Neural cell (in vitro differentiated cells): ENCODE measurements at regions not wholly inside any gene's neighbourhood (a gene's known extent, or its start where the extent isn't known, plus 50 kb on each side); places are given as distances from the start of the nearest gene placed in this dataset.

Experiments
- EP300 ChIP-seq: fragments of 450-650 bp; conservative IDR thresholded peaks from 2 replicates; pipeline ENCODE4 v1.6.1; 2014; ENCODE audit warnings: antibody characterized with exemption, mild to moderate bottlenecking, moderate library complexity; ENCODE audit not compliant: poor library complexity, severe bottlenecking
- EZH2 ChIP-seq: fragments of 200-600, 300-800 bp; shearing (Covaris generic), sonication (generic); IDR thresholded peaks from 2 replicates; pipeline ENCODE4 v1.6.1; 2014; ENCODE audit warnings: antibody characterized with exemption, low read length, borderline replicate concordance, mild to moderate bottlenecking; ENCODE audit not compliant: insufficient read depth, poor library complexity, severe bottlenecking
- MXI1 ChIP-seq: fragments of 450-650 bp; conservative IDR thresholded peaks from 2 replicates; pipeline ENCODE4 v1.6.1; 2014; ENCODE audit warnings: antibody characterized with exemption, mild to moderate bottlenecking; ENCODE audit not compliant: poor library complexity, severe bottlenecking
- POLR2AphosphoS5 ChIP-seq: IDR thresholded peaks from 2 replicates; pipeline ENCODE4 v1.6.1; 2012
- RAD21 ChIP-seq: fragments of 450-650 bp; conservative IDR thresholded peaks from 2 replicates; pipeline ENCODE4 v1.6.1; 2014; ENCODE audit warnings: antibody characterized with exemption, mild to moderate bottlenecking, moderate library complexity
- SMC3 ChIP-seq: fragments of 450-650 bp; conservative IDR thresholded peaks from 2 replicates; pipeline ENCODE4 v1.6.1; 2014; ENCODE audit warnings: antibody characterized with exemption, mild to moderate bottlenecking, moderate library complexity; ENCODE audit not compliant: poor library complexity
- TAF1 ChIP-seq: IDR thresholded peaks from 2 replicates; pipeline ENCODE4 v1.6.1; 2012; ENCODE audit warnings: low read depth
- TF ChIP-seq, protein P1 (sequence below): fragments of 450-650 bp; IDR thresholded peaks from 2 replicates; pipeline ENCODE4 v1.5.1; 2014; ENCODE audit warnings: antibody characterized with exemption, mild to moderate bottlenecking, moderate library complexity; ENCODE audit not compliant: poor library complexity, severe bottlenecking
- TF ChIP-seq, protein P2 (sequence below): IDR thresholded peaks from 2 replicates; pipeline ENCODE4 v1.6.1; 2012; ENCODE audit warnings: borderline replicate concordance

DNA sequence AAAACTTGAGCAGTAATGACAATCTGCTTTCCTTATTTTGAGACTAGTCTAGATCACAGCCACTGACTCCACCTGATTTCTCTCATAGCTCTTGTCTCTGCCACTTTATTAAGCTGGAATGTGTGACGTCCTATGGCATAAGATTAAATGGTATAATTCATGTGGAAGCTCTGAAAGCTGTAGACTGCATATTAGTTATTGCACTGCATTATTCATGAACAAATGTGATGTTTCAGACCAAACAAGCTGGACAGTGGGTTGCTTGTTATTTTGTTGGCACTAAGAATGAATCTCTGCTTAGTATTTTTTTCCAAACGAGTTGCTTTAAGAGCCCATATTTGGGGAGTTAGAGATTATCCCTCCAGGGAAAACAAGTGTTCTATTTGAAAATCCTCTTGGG, 1218.5 kb downstream of the SUCLG1 start:
- TF ChIP-seq, protein P1, sequence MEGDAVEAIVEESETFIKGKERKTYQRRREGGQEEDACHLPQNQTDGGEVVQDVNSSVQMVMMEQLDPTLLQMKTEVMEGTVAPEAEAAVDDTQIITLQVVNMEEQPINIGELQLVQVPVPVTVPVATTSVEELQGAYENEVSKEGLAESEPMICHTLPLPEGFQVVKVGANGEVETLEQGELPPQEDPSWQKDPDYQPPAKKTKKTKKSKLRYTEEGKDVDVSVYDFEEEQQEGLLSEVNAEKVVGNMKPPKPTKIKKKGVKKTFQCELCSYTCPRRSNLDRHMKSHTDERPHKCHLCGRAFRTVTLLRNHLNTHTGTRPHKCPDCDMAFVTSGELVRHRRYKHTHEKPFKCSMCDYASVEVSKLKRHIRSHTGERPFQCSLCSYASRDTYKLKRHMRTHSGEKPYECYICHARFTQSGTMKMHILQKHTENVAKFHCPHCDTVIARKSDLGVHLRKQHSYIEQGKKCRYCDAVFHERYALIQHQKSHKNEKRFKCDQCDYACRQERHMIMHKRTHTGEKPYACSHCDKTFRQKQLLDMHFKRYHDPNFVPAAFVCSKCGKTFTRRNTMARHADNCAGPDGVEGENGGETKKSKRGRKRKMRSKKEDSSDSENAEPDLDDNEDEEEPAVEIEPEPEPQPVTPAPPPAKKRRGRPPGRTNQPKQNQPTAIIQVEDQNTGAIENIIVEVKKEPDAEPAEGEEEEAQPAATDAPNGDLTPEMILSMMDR = no peak
- TF ChIP-seq, protein P2, sequence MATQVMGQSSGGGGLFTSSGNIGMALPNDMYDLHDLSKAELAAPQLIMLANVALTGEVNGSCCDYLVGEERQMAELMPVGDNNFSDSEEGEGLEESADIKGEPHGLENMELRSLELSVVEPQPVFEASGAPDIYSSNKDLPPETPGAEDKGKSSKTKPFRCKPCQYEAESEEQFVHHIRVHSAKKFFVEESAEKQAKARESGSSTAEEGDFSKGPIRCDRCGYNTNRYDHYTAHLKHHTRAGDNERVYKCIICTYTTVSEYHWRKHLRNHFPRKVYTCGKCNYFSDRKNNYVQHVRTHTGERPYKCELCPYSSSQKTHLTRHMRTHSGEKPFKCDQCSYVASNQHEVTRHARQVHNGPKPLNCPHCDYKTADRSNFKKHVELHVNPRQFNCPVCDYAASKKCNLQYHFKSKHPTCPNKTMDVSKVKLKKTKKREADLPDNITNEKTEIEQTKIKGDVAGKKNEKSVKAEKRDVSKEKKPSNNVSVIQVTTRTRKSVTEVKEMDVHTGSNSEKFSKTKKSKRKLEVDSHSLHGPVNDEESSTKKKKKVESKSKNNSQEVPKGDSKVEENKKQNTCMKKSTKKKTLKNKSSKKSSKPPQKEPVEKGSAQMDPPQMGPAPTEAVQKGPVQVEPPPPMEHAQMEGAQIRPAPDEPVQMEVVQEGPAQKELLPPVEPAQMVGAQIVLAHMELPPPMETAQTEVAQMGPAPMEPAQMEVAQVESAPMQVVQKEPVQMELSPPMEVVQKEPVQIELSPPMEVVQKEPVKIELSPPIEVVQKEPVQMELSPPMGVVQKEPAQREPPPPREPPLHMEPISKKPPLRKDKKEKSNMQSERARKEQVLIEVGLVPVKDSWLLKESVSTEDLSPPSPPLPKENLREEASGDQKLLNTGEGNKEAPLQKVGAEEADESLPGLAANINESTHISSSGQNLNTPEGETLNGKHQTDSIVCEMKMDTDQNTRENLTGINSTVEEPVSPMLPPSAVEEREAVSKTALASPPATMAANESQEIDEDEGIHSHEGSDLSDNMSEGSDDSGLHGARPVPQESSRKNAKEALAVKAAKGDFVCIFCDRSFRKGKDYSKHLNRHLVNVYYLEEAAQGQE = no peak
- no peak for TF ChIP-seq POLR2AphosphoS5
- no peak for TF ChIP-seq RAD21
- no peak for TF ChIP-seq EP300
- TF ChIP-seq EZH2 = no peak
- no peak for TF ChIP-seq TAF1
- no peak for TF ChIP-seq MXI1
- TF ChIP-seq SMC3 = no peak
